Endothelial cell (in vitro differentiated cells): ENCODE measurements at regions not wholly inside any gene's neighbourhood (a gene's known extent, or its start where the extent isn't known, plus 50 kb on each side); places are given as distances from the start of the nearest gene placed in this dataset.

Experiments
- DNase-seq: peaks from one replicate; pipeline ENCODE4 v3.0.0; 2021; ENCODE audit warnings: low spot score
- H3K27ac Mint-ChIP-seq: one replicate; pipeline ENCODE4 v1.8.0; 2021; ENCODE audit warnings: mixed read lengths, inconsistent platforms; ENCODE audit not compliant: unreplicated experiment
- H3K27me3 Mint-ChIP-seq: one replicate; pipeline ENCODE4 v1.8.0; 2021; ENCODE audit warnings: mild to moderate bottlenecking, moderate library complexity, mixed read lengths, inconsistent platforms; ENCODE audit not compliant: unreplicated experiment
- H3K36me3 Mint-ChIP-seq: one replicate; pipeline ENCODE4 v1.8.0; 2021; ENCODE audit warnings: mild to moderate bottlenecking, low read depth, mixed read lengths, inconsistent platforms; ENCODE audit not compliant: unreplicated experiment
- H3K4me1 Mint-ChIP-seq: one replicate; pipeline ENCODE4 v1.8.0; 2021; ENCODE audit warnings: mild to moderate bottlenecking, mixed read lengths, inconsistent platforms; ENCODE audit not compliant: unreplicated experiment
- H3K4me3 Mint-ChIP-seq: one replicate; pipeline ENCODE4 v1.8.0; 2021; ENCODE audit warnings: mild to moderate bottlenecking, mixed read lengths, inconsistent platforms; ENCODE audit not compliant: unreplicated experiment
- H3K9me3 Mint-ChIP-seq: one replicate; pipeline ENCODE4 v1.8.0; 2021; ENCODE audit warnings: mixed read lengths, inconsistent platforms; ENCODE audit not compliant: unreplicated experiment
- CTCF ChIP-seq: fragments of 200-600 bp; sonication (generic); IDR thresholded peaks from one replicate; pipeline ENCODE4 v1.5.0; 2021; ENCODE audit warnings: antibody characterized with exemption; ENCODE audit not compliant: unreplicated experiment

- Mint-ChIP-seq H3K4me3 (no peak overlapping the region), H3K9me3 (no peaks in the 10 kb centered on the region), H3K27me3 (no peaks in the 10 kb centered on the region), H3K4me1 (peaks cover 14% of the 10 kb centered on the region), H3K36me3 (no peaks in the 10 kb centered on the region), H3K27ac (no peak overlapping the region)
- no peak for DNase-seq
- no peak for TF ChIP-seq CTCF
Measured at GRCh38 chr7:115125750-115126149, 203.9 kb downstream of the MDFIC start.

DNA sequence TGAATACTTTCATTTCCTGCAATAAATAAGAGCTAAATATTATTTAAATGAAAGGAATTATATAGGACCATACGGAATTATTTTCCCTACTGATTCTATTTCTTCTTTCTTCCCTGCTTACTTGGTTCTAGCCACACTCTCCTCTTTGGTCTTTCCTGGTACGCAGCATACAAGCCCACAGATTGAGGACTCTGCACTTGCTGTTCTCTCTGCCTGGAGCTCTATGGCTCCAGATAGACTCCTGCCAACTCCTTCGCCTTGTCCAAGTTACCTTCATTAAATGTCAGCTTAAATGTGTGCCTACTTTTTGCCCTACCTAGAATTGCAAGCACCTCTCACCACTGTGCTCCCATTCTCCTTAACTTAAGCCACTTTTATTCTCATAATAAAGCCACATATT, 203.4 kb downstream of the MDFIC start:
- Mint-ChIP-seq H3K4me1 (peaks cover 14% of the 10 kb centered on the region), H3K27me3 (no peaks in the 10 kb centered on the region), H3K36me3 (no peaks in the 10 kb centered on the region), H3K4me3 (no peak overlapping the region), H3K9me3 (no peaks in the 10 kb centered on the region), H3K27ac (no peak overlapping the region)
- no peak for TF ChIP-seq CTCF
- no peak for DNase-seq

- Mint-ChIP-seq H3K27ac (no peak overlapping the region), H3K27me3 (no peaks in the 10 kb centered on the region), H3K4me3 (no peak overlapping the region), H3K4me1 (peaks cover 14% of the 10 kb centered on the region), H3K9me3 (no peaks in the 10 kb centered on the region), H3K36me3 (no peaks in the 10 kb centered on the region)
- DNase-seq: no peak
- no peak for TF ChIP-seq CTCF
Measured at GRCh38 chr7:115124409-115124939, 202.6 kb downstream of the MDFIC start.

- no peak for DNase-seq
- Mint-ChIP-seq H3K4me3 (no peak overlapping the region), H3K9me3 (no peaks in the 10 kb centered on the region), H3K27ac (no peak overlapping the region), H3K4me1 (peaks cover 14% of the 10 kb centered on the region), H3K36me3 (no peaks in the 10 kb centered on the region), H3K27me3 (no peaks in the 10 kb centered on the region)
- TF ChIP-seq CTCF: no peak
Measured at GRCh38 chr7:115123441-115123840, 201.5 kb downstream of the MDFIC start.

- Mint-ChIP-seq H3K4me1 (peaks cover 14% of the 10 kb centered on the region), H3K36me3 (no peaks in the 10 kb centered on the region), H3K4me3 (no peak overlapping the region), H3K27ac (no peak overlapping the region), H3K27me3 (no peaks in the 10 kb centered on the region), H3K9me3 (no peaks in the 10 kb centered on the region)
- no peak for DNase-seq
- no peak for TF ChIP-seq CTCF
Measured at GRCh38 chr7:115122388-115122787, 200.5 kb downstream of the MDFIC start.
